GM12878 (cell line): ENCODE measurements at regions not wholly inside any gene's neighbourhood (a gene's known extent, or its start where the extent isn't known, plus 50 kb on each side); places are given as distances from the start of the nearest gene placed in this dataset.
A peak's percentile ranks its signal among the peaks of the same experiment; 100 is the strongest.

Experiments
- BCLAF1 ChIP-seq: fragments of 450-650 bp; IDR thresholded peaks from 2 replicates; pipeline ENCODE4 v1.6.1; 2017; ENCODE audit warnings: antibody characterized with exemption, mild to moderate bottlenecking, moderate library complexity
- CBX5 ChIP-seq: sonication (generic); IDR thresholded peaks from 2 replicates; pipeline ENCODE4 v1.6.1; 2016; ENCODE audit warnings: low read depth, moderate library complexity, mild to moderate bottlenecking, inconsistent platforms
- E4F1 ChIP-seq: fragments of 450-650 bp; IDR thresholded peaks from 2 replicates; pipeline ENCODE4 v1.6.1; 2018; ENCODE audit warnings: borderline replicate concordance, mild to moderate bottlenecking; ENCODE audit not compliant: partially characterized antibody
- FOXK2 ChIP-seq: fragments of 450-650 bp; IDR thresholded peaks from 2 replicates; pipeline ENCODE4 v1.6.1; 2017; ENCODE audit warnings: mild to moderate bottlenecking, moderate library complexity
- HCFC1 ChIP-seq: fragments of 150-350 bp; IDR thresholded peaks from 2 replicates; pipeline ENCODE4 v1.6.1; 2014; ENCODE audit warnings: low read length
- NFYB ChIP-seq: IDR thresholded peaks from 2 replicates; pipeline ENCODE4 v1.6.1; 2011; ENCODE audit warnings: low read depth, mild to moderate bottlenecking, low read length, improper control_type of control experiment, moderate library complexity; ENCODE audit not compliant: insufficient read depth
- RBBP5 ChIP-seq: fragments of 200-600 bp; sonication (generic); conservative IDR thresholded peaks from 2 replicates; pipeline ENCODE4 v1.6.1; 2016
- STAT3 ChIP-seq: IDR thresholded peaks from 2 replicates; pipeline ENCODE4 v1.6.1; 2011; ENCODE audit warnings: low read depth, low read length, improper control_type of control experiment
- TARDBP ChIP-seq: IDR thresholded peaks from 2 replicates; pipeline ENCODE4 v1.6.1; 2016; ENCODE audit warnings: borderline replicate concordance
- TCF12 ChIP-seq: IDR thresholded peaks from 2 replicates; pipeline ENCODE4 v1.6.1; 2011; ENCODE audit warnings: low read depth, mild to moderate bottlenecking, low read length
- ZBTB40 ChIP-seq: fragments of 450-650 bp; IDR thresholded peaks from 2 replicates; pipeline ENCODE4 v1.6.1; 2016; ENCODE audit warnings: mild to moderate bottlenecking, moderate library complexity, borderline replicate concordance
- ZNF274 ChIP-seq: IDR thresholded peaks from one replicate; pipeline ENCODE4 v1.8.0; 2011; ENCODE audit not compliant: insufficient read length, insufficient read depth
- TF ChIP-seq, protein P1 (sequence below): IDR thresholded peaks from 2 replicates; pipeline ENCODE4 v1.6.1; 2012; ENCODE audit warnings: improper control_type of control experiment, low read depth, low read length; ENCODE audit not compliant: insufficient replicate concordance

DNA sequence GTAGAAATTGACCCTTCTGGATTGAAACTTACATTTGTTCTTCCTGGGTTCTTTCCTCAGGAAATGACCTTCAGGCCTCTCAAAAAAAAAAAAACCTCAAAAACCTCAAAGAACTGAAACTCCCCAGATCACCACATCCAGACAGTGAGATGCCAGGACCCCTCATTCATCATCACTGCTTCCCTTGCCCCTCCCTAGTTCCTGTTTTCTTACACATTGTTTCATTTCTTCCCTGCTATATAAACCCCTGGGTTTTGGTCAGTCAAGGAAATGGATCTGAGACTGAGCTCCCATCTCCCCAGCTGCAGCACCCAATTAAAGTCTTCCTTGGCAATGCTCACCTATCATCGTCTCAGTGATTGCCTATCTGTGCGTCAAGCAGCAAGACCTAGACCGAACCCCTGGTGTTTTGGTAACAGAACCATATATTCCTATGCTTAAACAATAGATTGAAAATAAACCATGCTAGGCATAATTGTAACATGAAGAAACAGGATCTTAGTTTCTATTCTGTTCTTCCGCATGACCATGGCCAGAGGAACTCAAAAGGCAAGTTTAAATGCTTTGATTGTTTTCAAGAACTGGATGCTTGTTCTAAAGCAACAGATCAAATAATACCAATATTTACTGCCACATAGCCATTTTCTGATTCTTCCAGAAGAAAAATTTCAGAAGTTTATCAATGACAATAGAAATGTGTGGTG, 108.0 kb upstream of the MAX start (continued):
- TF ChIP-seq TARDBP (no peak), FOXK2 (no peak), BCLAF1 (no peak), TCF12 (0 out of 2 replicates have a peak, but pooled peaks have one; percentile 20), HCFC1 (no peak), CBX5 (no peak), NFYB (no peak), ZBTB40 (no peak), STAT3 (no peak), ZNF274 (no peak), E4F1 (no peak), RBBP5 (no peak)
- TF ChIP-seq, protein P1, sequence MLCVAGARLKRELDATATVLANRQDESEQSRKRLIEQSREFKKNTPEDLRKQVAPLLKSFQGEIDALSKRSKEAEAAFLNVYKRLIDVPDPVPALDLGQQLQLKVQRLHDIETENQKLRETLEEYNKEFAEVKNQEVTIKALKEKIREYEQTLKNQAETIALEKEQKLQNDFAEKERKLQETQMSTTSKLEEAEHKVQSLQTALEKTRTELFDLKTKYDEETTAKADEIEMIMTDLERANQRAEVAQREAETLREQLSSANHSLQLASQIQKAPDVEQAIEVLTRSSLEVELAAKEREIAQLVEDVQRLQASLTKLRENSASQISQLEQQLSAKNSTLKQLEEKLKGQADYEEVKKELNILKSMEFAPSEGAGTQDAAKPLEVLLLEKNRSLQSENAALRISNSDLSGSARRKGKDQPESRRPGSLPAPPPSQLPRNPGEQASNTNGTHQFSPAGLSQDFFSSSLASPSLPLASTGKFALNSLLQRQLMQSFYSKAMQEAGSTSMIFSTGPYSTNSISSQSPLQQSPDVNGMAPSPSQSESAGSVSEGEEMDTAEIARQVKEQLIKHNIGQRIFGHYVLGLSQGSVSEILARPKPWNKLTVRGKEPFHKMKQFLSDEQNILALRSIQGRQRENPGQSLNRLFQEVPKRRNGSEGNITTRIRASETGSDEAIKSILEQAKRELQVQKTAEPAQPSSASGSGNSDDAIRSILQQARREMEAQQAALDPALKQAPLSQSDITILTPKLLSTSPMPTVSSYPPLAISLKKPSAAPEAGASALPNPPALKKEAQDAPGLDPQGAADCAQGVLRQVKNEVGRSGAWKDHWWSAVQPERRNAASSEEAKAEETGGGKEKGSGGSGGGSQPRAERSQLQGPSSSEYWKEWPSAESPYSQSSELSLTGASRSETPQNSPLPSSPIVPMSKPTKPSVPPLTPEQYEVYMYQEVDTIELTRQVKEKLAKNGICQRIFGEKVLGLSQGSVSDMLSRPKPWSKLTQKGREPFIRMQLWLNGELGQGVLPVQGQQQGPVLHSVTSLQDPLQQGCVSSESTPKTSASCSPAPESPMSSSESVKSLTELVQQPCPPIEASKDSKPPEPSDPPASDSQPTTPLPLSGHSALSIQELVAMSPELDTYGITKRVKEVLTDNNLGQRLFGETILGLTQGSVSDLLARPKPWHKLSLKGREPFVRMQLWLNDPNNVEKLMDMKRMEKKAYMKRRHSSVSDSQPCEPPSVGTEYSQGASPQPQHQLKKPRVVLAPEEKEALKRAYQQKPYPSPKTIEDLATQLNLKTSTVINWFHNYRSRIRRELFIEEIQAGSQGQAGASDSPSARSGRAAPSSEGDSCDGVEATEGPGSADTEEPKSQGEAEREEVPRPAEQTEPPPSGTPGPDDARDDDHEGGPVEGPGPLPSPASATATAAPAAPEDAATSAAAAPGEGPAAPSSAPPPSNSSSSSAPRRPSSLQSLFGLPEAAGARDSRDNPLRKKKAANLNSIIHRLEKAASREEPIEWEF: no peak
